ENCODE measurements at regions not wholly inside any gene's neighbourhood (a gene's known extent, or its start where the extent isn't known, plus 50 kb on each side); places are given as distances from the start of the nearest gene placed in this dataset.

DNA sequence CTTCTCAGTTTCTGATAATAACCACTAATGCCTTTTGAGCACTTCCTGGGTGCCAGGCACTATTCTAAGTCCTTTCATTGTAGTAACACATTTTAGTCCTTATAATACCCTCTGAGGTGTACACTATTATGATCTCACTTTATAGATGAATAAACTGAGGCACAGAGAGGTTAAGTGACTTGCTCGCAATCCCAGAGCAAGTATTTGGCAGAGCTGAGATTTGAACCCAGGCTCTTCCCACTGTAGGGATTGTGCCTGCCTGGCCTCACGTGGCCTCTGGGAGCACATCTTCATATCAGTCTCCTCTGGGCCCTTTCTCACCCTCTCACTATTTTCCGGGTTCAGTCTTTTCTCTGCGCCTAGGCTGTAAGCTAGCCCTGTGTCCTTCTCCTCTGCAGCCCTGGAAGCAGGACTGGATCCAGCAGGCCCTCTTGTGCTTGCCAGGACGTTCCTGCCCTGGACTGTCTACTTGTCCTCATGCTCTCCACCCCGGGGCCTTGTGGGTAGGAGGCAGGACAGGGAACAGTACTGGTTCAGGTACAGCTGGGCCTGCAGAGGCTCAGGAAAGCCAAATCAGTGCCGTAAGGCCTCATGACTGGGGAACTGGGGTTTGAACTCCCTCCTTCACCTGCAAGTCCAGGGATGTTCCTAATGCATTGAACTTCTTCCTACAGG lies 139.6 kb downstream of the VEGFA start:
- H3K9me3 ChIP-seq (ENCODE audit: control insufficient read depth, low read length, poor library complexity, severe bottlenecking) = no peaks in the 10 kb centered on the region
- DNase-seq (no peak), ATAC-seq (no peak)
- Mint-ChIP-seq H3K4me1 (peaks cover 2% of the 10 kb centered on the region), H3K4me3 (no peak overlapping the region), H3K36me3 (ENCODE audit: low read depth) (no peaks in the 10 kb centered on the region), H3K27ac (no peak overlapping the region), H3K27me3 (peaks cover 21% of the 10 kb centered on the region)

DNA sequence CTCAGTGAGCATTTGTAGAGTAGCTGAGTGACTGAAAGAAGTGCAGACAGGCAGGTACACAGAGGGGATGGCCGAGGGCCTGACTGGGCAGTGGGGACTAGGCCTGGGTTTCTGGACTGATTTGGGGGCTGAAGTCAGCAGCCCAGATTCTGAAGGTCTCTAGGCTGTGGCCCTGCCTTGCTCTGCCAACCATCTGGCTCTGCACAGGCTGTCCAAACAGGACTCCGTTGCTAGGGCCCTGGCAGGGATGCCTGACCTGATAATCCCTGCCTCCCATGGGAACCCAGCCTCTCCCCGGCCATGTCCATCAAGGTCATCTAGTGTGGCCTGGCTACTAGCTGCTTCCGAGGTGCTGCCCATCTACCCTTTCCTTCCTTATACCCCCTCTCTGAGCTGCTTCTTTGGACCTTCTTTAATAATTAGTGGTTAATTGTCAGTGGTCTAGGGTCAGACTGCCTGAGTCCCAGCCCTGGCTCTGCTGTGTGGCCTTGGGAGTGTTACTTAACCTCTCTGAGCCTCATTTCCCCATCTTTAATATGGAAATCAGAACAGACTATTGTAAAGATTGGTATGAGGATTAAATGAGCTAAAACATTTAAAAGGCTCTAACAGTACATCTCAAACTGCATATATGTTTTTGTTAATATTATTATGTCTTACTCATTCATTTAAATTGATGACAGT lies 137.9 kb downstream of the VEGFA start:
- Mint-ChIP-seq H3K27ac (no peak overlapping the region), H3K27me3 (peaks cover 21% of the 10 kb centered on the region), H3K4me3 (no peak overlapping the region), H3K4me1 (peaks cover 2% of the 10 kb centered on the region), H3K36me3 (ENCODE audit: low read depth) (no peaks in the 10 kb centered on the region)
- no peaks in the 10 kb centered on the region for H3K9me3 ChIP-seq (ENCODE audit: control insufficient read depth, low read length, poor library complexity, severe bottlenecking)
- DNase-seq = no peak
- no peak for ATAC-seq

DNA sequence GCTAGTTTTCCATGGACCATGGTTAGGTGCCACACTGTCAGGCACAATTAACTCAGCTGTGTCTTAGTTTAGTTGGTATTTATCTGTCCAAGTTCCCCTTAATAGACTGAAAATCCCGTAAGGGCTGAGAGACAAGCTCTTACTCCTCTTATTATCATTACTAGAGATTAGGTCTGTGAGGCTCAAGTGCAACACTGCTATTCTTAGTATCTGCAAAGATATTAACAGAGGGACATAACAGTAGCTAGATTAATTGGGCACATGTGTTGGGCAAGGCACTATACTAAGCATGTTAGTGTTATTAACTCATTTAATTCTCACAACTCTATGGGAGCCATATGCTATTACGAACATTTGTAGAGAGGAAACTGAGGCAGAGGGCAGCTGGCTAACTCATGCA lies 137.3 kb downstream of the VEGFA start:
- no peaks in the 10 kb centered on the region for H3K9me3 ChIP-seq (ENCODE audit: control insufficient read depth, low read length, poor library complexity, severe bottlenecking)
- Mint-ChIP-seq H3K4me3 (no peak overlapping the region), H3K27ac (no peak overlapping the region), H3K4me1 (peaks cover 2% of the 10 kb centered on the region), H3K27me3 (peaks cover 21% of the 10 kb centered on the region), H3K36me3 (ENCODE audit: low read depth) (no peaks in the 10 kb centered on the region)
- DNase-seq (no peak), ATAC-seq (no peak)

DNA sequence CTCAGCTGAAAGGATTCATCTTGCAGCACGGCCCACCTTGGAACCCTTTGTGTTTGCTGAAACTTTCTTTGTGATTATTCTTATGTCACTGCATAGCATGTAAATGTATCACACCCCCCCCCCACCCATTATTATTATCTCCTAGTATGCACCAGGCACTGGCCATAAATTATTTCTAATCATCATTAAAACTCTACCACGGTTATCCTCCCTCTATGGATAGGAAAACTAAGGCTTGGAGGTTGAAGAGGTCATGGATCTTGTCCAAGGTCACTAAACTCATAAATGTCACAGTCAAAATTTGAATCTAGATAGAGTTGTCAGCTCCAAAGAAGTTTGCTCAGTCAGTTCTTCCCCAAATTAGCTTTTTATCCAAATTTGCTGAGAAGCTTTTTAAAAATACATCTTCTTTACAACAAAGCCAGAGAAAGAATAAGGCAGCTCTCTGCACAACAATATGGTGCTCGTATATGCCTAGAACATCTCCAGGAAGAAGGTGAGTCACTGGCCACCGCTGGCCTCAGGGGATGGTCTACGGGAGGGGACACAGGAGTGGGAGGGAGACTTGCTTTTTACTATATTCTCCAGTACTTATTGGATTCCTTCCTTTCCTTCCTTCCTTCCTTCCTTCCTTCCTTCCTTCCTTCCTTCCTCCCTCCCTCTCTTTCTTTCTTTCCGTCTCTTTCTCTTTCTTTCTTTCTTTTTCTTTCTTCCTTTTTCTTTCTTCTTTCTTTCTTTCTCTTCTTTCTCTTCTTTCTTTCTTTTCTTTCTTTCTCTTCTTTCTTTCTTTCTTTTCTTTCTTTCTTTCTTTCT lies 134.5 kb downstream of the VEGFA start:
- peaks cover 2% of the 10 kb centered on the region for H3K4me1 Mint-ChIP-seq

DNA sequence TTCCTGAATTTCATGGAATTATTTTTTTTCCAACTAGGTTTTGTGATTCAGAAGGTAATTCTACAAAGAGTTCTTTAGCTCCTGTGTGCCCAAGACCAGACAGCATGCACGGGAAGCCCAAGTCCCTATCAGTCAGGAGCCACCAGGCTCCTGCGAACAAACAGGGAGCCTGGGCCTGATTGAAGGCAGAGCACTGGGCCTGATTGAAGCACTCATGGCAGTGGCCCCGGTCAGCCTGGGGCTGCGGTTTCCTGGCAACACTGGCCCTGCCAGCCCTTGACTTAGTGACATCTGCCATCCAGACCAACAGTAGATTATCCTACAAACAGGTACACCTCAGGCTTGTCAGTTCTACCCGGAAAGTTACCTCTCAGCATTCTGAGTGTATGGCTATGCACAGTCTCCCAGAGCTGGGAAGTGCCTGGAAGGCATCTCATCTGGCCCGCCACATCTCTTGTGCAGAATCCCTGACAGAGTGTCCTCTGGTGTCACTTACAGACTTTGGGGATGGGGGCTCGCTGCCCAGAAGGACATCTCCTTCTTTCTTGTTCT lies 133.8 kb downstream of the VEGFA start:
- Mint-ChIP-seq H3K4me1 (peaks cover 2% of the 10 kb centered on the region), H3K27ac (no peak overlapping the region), H3K4me3 (no peak overlapping the region), H3K27me3 (peaks cover 17% of the 10 kb centered on the region), H3K36me3 (ENCODE audit: low read depth) (no peaks in the 10 kb centered on the region)
- DNase-seq (no peak), ATAC-seq (no peak)
- no peaks in the 10 kb centered on the region for H3K9me3 ChIP-seq (ENCODE audit: control insufficient read depth, low read length, poor library complexity, severe bottlenecking)

More for the DNA sequence above, 134.5 kb downstream of the VEGFA start:
- Mint-ChIP-seq H3K4me3 (no peak overlapping the region), H3K27me3 (peaks cover 17% of the 10 kb centered on the region), H3K27ac (no peak overlapping the region), H3K36me3 (ENCODE audit: low read depth) (no peaks in the 10 kb centered on the region)
- no peaks in the 10 kb centered on the region for H3K9me3 ChIP-seq (ENCODE audit: control insufficient read depth, low read length, poor library complexity, severe bottlenecking)
- no peak for DNase-seq
- no peak for ATAC-seq

DNA sequence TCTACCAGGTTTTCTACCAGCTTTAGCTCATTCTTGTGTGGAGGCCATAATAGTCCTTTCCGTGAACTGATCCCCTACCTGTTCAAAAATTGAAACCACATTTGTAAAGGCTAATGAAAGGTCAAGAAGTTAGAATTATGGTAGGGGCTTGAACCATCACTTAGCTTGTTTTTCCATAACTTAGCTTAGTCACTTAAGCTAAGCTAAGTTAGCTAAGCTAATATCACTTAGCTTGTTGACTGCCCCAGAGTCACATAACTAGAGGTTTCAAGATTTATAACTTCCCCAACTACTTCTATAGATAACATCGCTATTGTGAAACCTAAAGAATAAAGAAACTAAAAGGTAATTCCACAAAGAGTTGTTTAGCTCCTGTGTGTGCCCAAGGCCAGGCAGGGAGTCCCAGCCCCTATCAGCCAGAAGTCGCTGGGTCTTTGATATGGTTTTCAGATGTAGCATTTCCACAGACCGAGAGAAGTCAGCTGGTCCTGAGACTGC lies 131.8 kb downstream of the VEGFA start:
- no peak for ATAC-seq
- Mint-ChIP-seq H3K36me3 (ENCODE audit: low read depth) (no peaks in the 10 kb centered on the region), H3K27me3 (peaks cover 16% of the 10 kb centered on the region), H3K4me3 (no peak overlapping the region), H3K27ac (no peak overlapping the region), H3K4me1 (no peaks in the 10 kb centered on the region)
- no peaks in the 10 kb centered on the region for H3K9me3 ChIP-seq (ENCODE audit: control insufficient read depth, low read length, poor library complexity, severe bottlenecking)
- DNase-seq = no peak

DNA sequence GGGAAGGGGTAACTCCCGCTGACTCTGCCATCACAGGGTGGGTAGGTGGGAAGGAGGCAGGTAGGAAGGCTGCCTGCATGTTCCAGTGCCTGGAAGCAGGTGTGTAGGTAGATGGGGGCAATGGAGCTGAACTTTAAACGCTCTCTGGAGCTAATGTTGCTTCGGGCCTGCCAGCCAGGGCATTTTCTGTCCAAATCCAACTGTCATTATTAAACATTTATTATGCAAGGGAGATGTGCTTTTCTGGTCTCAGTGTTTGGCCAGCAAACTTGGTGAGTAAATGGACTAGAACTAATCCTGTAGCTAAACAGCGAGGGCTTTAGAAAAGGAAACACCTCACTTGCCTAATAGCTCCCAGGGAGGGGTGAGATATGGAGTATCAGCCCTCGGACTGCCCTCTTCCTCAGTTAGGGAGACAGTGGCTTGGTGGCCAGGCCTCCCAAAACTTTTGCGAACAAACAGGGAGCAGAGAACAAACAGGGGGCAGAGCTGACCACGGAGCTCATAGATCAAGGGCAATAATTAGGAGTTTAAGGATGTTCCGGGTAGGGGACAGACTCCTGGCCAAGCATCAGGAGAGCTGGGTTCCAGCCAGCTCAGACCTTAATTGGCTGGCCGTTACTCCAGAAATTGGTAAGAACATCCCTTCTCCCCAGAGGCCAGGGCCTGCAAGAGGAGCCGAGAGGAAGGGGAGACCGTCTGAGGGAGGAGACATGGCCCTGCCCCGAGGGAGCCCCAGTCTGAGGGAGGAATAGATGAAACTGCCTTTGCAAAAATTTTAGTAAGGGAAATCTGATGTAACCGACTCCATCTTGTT lies 131.1 kb downstream of the VEGFA start:
- no peak for ATAC-seq
- H3K36me3 Mint-ChIP-seq (ENCODE audit: low read depth) = no peaks in the 10 kb centered on the region
- H3K4me3 Mint-ChIP-seq = no peak overlapping the region

DNA sequence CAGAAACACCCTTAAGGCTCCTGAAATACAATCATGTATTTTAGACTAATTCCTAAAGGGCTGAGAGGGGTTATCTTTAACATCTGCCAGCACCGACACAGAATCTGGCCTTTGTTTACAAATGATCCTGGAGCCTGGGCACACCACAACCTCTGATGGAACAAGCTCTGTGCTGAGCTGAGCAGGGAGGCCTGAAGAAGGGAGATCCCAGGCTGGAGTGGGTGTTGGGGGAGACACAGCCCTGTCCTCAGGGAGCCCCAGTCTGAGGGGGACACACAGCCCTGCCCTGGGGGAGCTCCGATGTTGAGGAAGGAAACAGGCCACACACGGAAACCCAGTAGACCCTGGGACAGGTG lies 130.5 kb downstream of the VEGFA start:
- peaks cover 12% of the 10 kb centered on the region for H3K27me3 Mint-ChIP-seq
- no peak overlapping the region for H3K4me3 Mint-ChIP-seq
- no peaks in the 10 kb centered on the region for H3K36me3 Mint-ChIP-seq (ENCODE audit: low read depth)
- no peaks in the 10 kb centered on the region for H3K9me3 ChIP-seq (ENCODE audit: control insufficient read depth, low read length, poor library complexity, severe bottlenecking)
- H3K4me1 Mint-ChIP-seq = no peaks in the 10 kb centered on the region
- no peak for DNase-seq
- no peak for ATAC-seq
- no peak overlapping the region for H3K27ac Mint-ChIP-seq

More for the DNA sequence above, 131.1 kb downstream of the VEGFA start:
- Mint-ChIP-seq H3K27me3 (peaks cover 12% of the 10 kb centered on the region), H3K4me1 (no peaks in the 10 kb centered on the region), H3K27ac (no peak overlapping the region)
- DNase-seq = no peak
- H3K9me3 ChIP-seq (ENCODE audit: control insufficient read depth, low read length, poor library complexity, severe bottlenecking) = no peaks in the 10 kb centered on the region

DNA sequence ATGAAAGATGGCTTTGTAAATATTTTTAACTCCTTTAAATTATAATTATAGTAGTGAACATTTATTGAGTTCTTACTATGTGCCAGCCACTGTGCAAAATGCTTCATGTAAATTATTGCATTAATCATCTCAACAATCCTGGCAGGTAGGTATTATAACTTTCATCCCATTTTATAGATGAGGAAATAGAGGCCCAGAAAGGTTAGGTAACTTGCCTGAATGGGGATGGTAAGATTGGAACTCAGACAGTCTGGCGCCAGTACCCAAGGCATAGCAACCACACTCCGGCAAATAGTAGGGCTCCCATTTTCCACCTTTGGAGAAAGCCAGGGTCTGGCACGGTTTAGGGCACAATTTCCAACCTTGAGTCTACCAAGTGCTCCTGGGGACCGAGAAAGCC lies 129.8 kb downstream of the VEGFA start:
- no peak overlapping the region for H3K27ac Mint-ChIP-seq
- H3K4me3 Mint-ChIP-seq = no peak overlapping the region
- peaks cover 9% of the 10 kb centered on the region for H3K27me3 Mint-ChIP-seq
- no peak for DNase-seq
- no peaks in the 10 kb centered on the region for H3K9me3 ChIP-seq (ENCODE audit: control insufficient read depth, low read length, poor library complexity, severe bottlenecking)
- no peaks in the 10 kb centered on the region for H3K4me1 Mint-ChIP-seq
- ATAC-seq = no peak
- H3K36me3 Mint-ChIP-seq (ENCODE audit: low read depth) = no peaks in the 10 kb centered on the region

DNA sequence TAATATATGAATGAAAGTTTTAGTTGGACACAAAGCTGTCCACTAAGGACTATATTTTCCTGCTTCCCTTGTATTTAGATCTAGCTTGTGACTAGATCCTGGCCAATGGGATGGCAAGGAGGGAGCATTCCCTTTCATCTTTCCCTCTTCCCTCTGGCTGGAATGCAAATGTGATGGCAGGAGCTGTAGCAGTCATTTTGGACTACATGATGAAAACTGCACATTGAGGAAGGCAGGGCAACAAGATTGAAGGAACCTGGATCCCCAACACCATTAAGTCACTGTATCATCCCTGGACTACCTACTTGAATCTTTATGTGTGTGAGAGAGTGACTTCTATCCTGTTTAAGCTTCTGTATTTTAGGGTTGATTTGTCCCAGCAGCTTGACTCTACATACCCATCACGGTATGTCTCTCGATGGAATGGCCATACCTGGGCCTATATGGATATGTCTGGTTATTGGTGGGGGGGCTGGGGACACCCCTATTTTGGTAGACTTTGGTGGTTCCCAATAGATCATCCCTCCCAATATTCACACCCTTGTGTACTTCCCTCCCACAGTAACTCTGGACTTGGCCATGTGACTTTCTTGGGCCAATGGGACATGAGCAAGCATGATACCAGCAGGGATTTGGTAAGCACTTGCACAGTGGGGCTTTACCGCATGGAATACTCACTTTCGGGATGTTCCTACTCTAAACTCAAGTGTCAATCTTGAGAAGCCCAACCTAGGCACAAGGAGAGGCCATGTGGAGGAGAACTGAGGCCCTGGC lies 128.5 kb downstream of the VEGFA start:
- Mint-ChIP-seq H3K36me3 (ENCODE audit: low read depth) (no peaks in the 10 kb centered on the region), H3K27me3 (peaks cover 9% of the 10 kb centered on the region), H3K4me3 (no peak overlapping the region), H3K27ac (no peak overlapping the region), H3K4me1 (no peaks in the 10 kb centered on the region)
- DNase-seq (no peak), ATAC-seq (no peak)
- H3K9me3 ChIP-seq (ENCODE audit: control insufficient read depth, low read length, poor library complexity, severe bottlenecking) = no peaks in the 10 kb centered on the region

DNA sequence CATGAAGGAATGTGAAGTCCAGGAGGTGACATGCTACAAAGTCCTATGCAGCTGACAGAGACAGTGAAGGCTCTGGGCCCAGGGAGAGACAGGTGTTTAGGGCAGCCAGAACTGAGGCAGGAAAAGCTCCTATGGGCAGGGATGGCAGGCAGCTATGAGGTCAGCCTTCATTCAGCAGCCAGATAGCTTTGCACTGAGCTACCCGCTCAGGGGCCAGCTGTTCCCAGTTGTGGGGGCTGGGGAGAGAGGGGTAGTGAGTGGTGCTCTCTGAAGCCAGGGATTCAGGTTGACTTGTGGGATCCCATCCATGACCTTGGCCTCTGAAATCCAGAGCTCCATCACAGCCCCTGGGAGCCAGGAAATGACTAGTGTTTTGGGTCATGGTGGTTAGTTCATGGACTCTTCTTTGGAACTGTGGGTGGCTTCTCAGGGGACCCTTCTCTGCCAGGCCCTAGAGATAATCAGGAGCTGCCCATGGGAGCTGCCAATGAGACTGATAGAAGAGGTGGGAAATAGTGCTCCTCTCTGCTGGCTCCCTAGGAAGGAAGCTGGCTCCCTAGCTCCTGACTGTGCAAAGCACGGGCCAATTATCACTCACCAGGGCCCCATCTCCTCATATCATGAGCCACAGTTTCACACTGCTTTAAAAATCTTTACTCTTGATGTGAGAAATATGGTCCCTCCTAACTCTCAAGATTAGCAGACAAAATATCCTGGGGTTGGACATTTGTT lies 127.7 kb downstream of the VEGFA start:
- Mint-ChIP-seq H3K27ac (no peak overlapping the region), H3K36me3 (ENCODE audit: low read depth) (no peaks in the 10 kb centered on the region), H3K4me1 (no peaks in the 10 kb centered on the region), H3K4me3 (no peak overlapping the region), H3K27me3 (peaks cover 9% of the 10 kb centered on the region)
- DNase-seq = no peak
- ATAC-seq = no peak
- H3K9me3 ChIP-seq (ENCODE audit: control insufficient read depth, low read length, poor library complexity, severe bottlenecking) = no peaks in the 10 kb centered on the region
